ENCODE measurements at regions not wholly inside any gene's neighbourhood (a gene's known extent, or its start where the extent isn't known, plus 50 kb on each side); places are given as distances from the start of the nearest gene placed in this dataset.
A peak's percentile ranks its signal among the peaks of the same experiment; 100 is the strongest.

GRCh38 chr13:77480066-77480465 is 55.4 kb upstream of the SCEL start:
- DNase-seq (ENCODE audit: low read depth) = no peak

DNA sequence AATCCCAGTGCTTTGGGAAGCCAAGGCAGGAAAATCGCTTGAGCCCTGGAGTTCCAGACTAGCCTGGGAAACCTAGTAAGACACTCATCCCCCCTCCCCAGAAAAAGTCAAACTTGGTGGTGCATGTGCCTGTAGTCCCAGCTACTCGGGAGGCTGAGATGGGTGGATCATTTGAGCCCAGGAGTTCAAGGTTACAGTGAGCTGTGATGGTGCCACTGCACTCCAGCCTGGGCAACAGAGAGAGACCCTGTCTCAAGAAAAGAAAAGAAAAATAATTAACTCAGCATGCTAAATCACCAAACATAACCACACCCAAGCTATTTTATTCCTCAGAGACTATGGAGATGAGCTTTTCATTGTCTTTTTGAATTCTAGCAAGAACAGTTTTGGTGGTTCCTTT is 56.2 kb upstream of the SCEL start:
- no peak for DNase-seq (ENCODE audit: low read depth)

GRCh38 chr13:77477299-77477848 is 58.1 kb upstream of the SCEL start:
- no peak for DNase-seq (ENCODE audit: low read depth)

- no peak for DNase-seq (ENCODE audit: low read depth)
These were observed 59.0 kb upstream of the SCEL start for GRCh38 chr13:77476456-77476855.

DNA sequence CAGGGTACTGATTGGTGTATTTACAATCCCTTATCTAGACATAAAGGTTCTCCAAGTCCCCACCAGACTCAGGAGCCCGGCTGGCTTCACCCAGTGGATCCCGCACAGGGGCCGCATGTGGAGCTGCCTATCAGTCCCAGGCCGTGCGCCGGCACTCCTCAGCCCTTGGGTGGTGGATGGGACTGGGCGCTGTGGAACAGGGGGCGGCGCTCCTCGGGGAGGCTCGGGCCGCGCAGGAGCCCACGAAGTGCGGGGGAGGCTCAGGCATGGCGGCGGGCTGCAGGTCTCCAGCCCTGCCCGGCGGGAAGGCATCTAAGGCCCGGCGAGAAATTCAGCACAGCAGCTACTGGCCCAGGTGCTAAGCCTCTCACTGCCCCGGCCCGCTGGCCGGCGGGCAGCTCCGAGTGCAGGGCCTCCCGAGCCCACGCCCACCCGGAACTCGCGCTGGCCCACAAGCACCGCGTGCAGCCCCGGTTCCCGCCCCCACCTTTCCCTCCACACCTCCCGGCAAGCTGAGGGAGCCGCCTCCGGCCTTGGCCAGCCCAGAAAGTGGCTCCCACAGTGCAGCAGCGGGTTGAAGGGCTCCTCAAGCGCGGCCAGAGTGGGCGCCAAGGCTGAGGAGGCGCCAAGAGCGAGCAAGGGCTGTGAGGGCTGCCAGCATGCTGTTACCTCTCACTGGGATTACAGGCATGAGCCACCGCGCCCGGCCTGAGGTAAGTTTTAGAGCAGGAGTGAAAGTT is 60.0 kb upstream of the SCEL start:
- no peak for DNase-seq (ENCODE audit: low read depth)

- DNase-seq (ENCODE audit: low read depth) = no peak
These were observed 64.5 kb upstream of the SCEL start for GRCh38 chr13:77470986-77471385.

- no peak for DNase-seq (ENCODE audit: low read depth)
These were observed 68.6 kb upstream of the SCEL start for GRCh38 chr13:77466753-77467422.

- DNase-seq (ENCODE audit: low read depth) = peak; percentile 4
These were observed 69.8 kb upstream of the SCEL start for GRCh38 chr13:77465603-77466195.

DNA sequence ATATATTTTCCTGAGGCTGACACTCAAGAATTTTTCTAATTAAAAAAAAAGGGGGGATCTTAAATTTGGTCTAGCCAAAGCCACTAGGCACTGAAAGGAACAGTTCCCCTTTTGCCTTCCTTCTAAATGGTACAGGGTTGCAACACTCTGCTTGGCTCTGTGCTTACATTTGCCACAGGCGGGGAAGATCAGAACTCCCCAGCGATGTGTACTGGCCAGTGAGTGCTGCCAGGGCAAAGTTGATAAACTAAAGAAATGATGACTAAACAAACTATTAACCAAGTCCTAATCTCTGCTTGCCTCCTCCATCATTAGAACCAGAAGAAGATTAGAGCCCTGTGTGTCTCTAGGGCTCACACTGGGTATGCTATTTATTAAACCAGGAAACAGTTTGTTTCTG is 75.3 kb upstream of the SCEL start:
- no peak for DNase-seq (ENCODE audit: low read depth)

GRCh38 chr13:77459592-77459991 is 75.9 kb upstream of the SCEL start:
- DNase-seq (ENCODE audit: low read depth) = no peak

- DNase-seq (ENCODE audit: low read depth) = no peak
These were observed 76.8 kb upstream of the SCEL start for GRCh38 chr13:77458736-77459135.

- DNase-seq (ENCODE audit: low read depth) = no peak
These were observed 77.5 kb upstream of the SCEL start for GRCh38 chr13:77457966-77458365.

DNA sequence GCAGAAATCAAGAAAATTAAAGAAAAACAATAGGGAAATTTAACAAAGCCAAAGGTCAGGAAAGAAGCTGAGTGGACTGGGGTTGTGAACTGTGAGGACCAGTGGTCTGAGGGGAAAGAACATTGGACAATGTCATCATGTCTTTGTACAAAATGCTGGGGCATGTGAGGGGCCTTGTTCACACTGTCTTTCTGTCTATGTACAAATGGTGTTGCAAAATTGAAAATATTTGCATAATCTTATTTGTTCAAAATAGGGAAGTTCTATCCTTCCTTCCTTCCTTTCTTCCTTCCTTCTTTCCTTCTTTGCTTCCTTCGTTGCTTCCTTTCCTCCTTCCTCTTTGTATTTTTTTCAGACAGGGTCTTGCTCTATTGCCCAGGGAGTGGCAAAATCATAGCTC is 79.2 kb upstream of the SCEL start:
- no peak for DNase-seq (ENCODE audit: low read depth)

GRCh38 chr13:77449265-77449664 is 86.2 kb upstream of the SCEL start:
- DNase-seq (ENCODE audit: low read depth) = no peak

- no peak for DNase-seq (ENCODE audit: low read depth)
These were observed 86.8 kb upstream of the SCEL start for GRCh38 chr13:77448689-77449088.

- DNase-seq (ENCODE audit: low read depth) = no peak
These were observed 92.0 kb upstream of the SCEL start for GRCh38 chr13:77443511-77443910.

GRCh38 chr13:77437267-77437666 is 98.2 kb upstream of the SCEL start:
- no peak for DNase-seq (ENCODE audit: low read depth)

DNA sequence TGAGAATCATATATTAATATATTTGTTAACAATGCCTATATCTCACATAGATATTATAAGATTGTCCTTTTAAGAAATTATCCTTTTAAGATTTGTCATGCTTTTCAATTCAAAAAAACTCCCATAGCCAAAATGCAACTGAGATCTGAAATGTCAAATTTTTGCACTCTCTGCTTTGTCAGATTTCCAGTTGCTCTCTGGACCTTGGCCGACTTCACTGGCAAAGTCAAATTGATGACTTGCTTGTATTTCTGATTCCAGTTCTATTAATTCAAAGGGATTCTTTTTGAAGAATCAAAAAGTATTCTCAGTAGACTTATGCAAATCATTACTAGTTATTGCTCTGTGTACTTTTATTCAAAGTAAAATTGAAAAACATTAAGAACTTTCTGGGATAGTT is 101.2 kb upstream of the SCEL start:
- DNase-seq (ENCODE audit: low read depth) = no peak

- no peak for DNase-seq (ENCODE audit: low read depth)
These were observed 104.1 kb upstream of the SCEL start for GRCh38 chr13:77431449-77431848.

DNA sequence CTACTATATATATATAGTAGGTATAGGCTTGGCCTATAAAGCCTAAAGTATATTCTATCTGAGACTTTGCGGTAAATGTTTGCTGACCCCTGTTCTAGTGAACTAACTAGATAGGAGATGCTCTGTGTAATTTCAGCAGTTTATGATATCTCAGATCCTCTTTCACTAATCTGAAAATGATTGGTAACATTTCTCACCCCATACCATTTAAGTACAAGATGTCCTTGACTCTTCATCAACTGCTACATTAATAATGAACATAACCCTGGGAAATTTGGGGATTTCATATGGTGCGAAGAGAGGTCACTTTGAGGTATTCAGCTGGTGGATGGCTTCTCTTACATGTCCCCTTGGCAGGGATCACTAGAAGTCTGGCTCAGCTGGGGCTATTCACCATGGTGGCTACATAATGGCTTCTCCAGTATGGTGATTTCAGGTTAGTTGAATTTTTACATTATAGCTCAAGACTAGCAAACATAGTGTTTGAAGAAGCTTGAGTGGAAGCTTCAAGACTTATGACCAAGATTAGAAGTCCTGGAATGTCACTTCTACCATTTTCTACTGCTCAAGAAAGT is 103.6 kb upstream of the MYCBP2 start:
- no peak for DNase-seq (ENCODE audit: low read depth)

DNA sequence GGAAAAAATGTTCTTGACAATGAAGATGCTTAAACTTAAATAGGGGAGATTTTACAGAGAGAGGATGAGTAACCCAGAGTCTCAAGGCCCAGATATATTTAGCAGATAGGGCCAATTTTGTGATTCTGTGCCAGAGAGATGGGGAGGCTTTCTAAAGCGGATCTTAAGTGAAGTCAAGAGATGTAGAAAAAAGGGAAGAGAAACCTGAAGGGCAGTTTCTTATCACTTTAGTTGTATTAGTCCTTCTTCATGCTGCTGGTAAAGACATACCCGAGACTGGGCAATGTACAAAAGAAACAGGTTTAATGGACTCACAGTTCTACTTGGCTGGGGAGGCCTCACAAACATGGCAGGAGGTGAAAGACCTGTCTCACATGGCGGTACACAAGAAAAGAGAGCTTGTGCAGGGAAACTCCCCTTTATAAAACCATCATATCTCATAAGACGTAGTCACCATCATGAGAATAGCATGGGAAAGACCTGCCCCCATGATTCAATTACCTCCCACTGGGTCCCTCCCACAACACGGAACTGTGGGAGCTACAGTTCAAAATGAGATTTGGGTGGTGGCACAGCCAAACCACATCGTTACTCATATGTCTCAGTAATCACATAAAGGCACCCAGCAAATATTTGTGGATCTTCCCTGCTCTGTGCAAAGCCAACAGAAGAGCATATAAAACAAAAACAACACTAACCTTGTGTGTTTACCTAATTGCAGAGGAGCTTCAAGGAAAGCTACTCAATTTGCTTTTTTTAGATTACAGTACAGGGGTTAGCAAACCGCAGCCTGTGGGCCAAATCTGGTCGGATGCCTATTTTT is 102.6 kb upstream of the MYCBP2 start:
- DNase-seq (ENCODE audit: low read depth) = no peak

GRCh38 chr13:77425705-77426104 is 98.8 kb upstream of the MYCBP2 start:
- DNase-seq (ENCODE audit: low read depth) = peak; percentile 4
